HG03565 (cell line): ENCODE measurements at regions not wholly inside any gene's neighbourhood (a gene's known extent, or its start where the extent isn't known, plus 50 kb on each side); places are given as distances from the start of the nearest gene placed in this dataset.

Experiments
- ATAC-seq: cut with Tn5 transposase; IDR thresholded peaks from one replicate; pipeline ENCODE4 v1.9.1; 2021; ENCODE audit warnings: mild to moderate bottlenecking, moderate library complexity; ENCODE audit not compliant: unreplicated experiment

GRCh38 chr12:130070126-130070611 lies 92.1 kb upstream of the FZD10 start:
- ATAC-seq = no peak

GRCh38 chr12:130073721-130074120 lies 88.5 kb upstream of the FZD10 start:
- no peak for ATAC-seq

- ATAC-seq = no peak
Observed at GRCh38 chr12:130074661-130075406, 87.4 kb upstream of the FZD10 start.

- ATAC-seq = no peak
Observed at GRCh38 chr12:130075497-130076076, 86.7 kb upstream of the FZD10 start.

- no peak for ATAC-seq
Observed at GRCh38 chr12:130076126-130076525, 86.1 kb upstream of the FZD10 start.

GRCh38 chr12:130076752-130077151 lies 85.5 kb upstream of the FZD10 start:
- ATAC-seq = no peak

GRCh38 chr12:130078852-130079251 lies 83.4 kb upstream of the FZD10 start:
- ATAC-seq = no peak

GRCh38 chr12:130079279-130079678 lies 83.0 kb upstream of the FZD10 start:
- ATAC-seq = no peak

GRCh38 chr12:130080205-130080604 lies 82.1 kb upstream of the FZD10 start:
- ATAC-seq = no peak

- no peak for ATAC-seq
Observed at GRCh38 chr12:130081117-130081805, 81.0 kb upstream of the FZD10 start.

- no peak for ATAC-seq
Observed at GRCh38 chr12:130083002-130083401, 79.3 kb upstream of the FZD10 start.

- ATAC-seq = no peak
Observed at GRCh38 chr12:130083734-130084133, 78.5 kb upstream of the FZD10 start.

- ATAC-seq = no peak
Observed at GRCh38 chr12:130084359-130084758, 77.9 kb upstream of the FZD10 start.

GRCh38 chr12:130086248-130086647 lies 76.0 kb upstream of the FZD10 start:
- ATAC-seq = no peak

- no peak for ATAC-seq
Observed at GRCh38 chr12:130086797-130087196, 75.5 kb upstream of the FZD10 start.

- ATAC-seq = no peak
Observed at GRCh38 chr12:130087222-130087621, 75.0 kb upstream of the FZD10 start.

GRCh38 chr12:130088504-130088903 lies 73.8 kb upstream of the FZD10 start:
- ATAC-seq = no peak

GRCh38 chr12:130090542-130090941 lies 71.7 kb upstream of the FZD10 start:
- ATAC-seq = no peak

GRCh38 chr12:130093380-130093779 lies 68.9 kb upstream of the FZD10 start:
- ATAC-seq = no peak

- no peak for ATAC-seq
Observed at GRCh38 chr12:130097342-130097741, 64.9 kb upstream of the FZD10 start.

- no peak for ATAC-seq
Observed at GRCh38 chr12:130097798-130098255, 64.4 kb upstream of the FZD10 start.
